ENCODE measurements at regions not wholly inside any gene's neighbourhood (a gene's known extent, or its start where the extent isn't known, plus 50 kb on each side); places are given as distances from the start of the nearest gene placed in this dataset.
"Not testable (repeated sequence)": the region's sequence is repeated elsewhere in the genome, so short reads cannot be mapped to it uniquely, and the experiment has no call there.

- H3K79me2 ChIP-seq (ENCODE audit: insufficient read depth, low read length), result no peaks in the 10 kb centered on the region
- no peak overlapping the region for H3K4me3 ChIP-seq (ENCODE audit: low read depth in 1 of 2, low read length in 2 of 2)
- TF ChIP-seq EZH2 (IDR thresholded peaks at IDR 0.05; ENCODE audit: borderline replicate concordance, low read depth, low read length, severe bottlenecking), result no peak
- DNase-seq (no peak), ATAC-seq (ENCODE audit: insufficient read depth, low read depth) (no peak)
- no peaks in the 10 kb centered on the region for H3K36me3 ChIP-seq (ENCODE audit: insufficient read depth, low read length)
- H3K4me2 ChIP-seq (ENCODE audit: insufficient read depth, low read length), result no peak overlapping the region
- H4K20me1 ChIP-seq (ENCODE audit: insufficient read depth, low read length), result no peaks in the 10 kb centered on the region
- no peak overlapping the region for H2AFZ ChIP-seq (ENCODE audit: low read depth, low read length)
- H3K4me1 ChIP-seq (ENCODE audit: insufficient read depth, low read length), result no peaks in the 10 kb centered on the region
- H3K9ac ChIP-seq (ENCODE audit: low read depth, low read length), result no peak overlapping the region
- H3K9me3 ChIP-seq (ENCODE audit: insufficient read depth, low read length, severe bottlenecking), result no peaks in the 10 kb centered on the region
- no peaks in the 10 kb centered on the region for H3K27me3 ChIP-seq (ENCODE audit: insufficient read depth, low read length, poor library complexity)
- no peak overlapping the region for H3K27ac ChIP-seq (ENCODE audit: low read length)
Measured at GRCh38 chr2:208793434-208793833, 386.8 kb downstream of the PTH2R start.

- ATAC-seq (ENCODE audit: insufficient read depth, low read depth), result no peak
- H3K4me1 ChIP-seq (ENCODE audit: insufficient read depth, low read length), result no peaks in the 10 kb centered on the region
- H3K9me3 ChIP-seq (ENCODE audit: insufficient read depth, low read length, severe bottlenecking), result no peaks in the 10 kb centered on the region
- H3K4me3 ChIP-seq (ENCODE audit: low read depth in 1 of 2, low read length in 2 of 2), result no peak overlapping the region
- no peak overlapping the region for H3K4me2 ChIP-seq (ENCODE audit: insufficient read depth, low read length)
- H3K36me3 ChIP-seq (ENCODE audit: insufficient read depth, low read length), result no peaks in the 10 kb centered on the region
- H4K20me1 ChIP-seq (ENCODE audit: insufficient read depth, low read length), result no peaks in the 10 kb centered on the region
- H3K27ac ChIP-seq (ENCODE audit: low read length), result no peak overlapping the region
- TF ChIP-seq CTCF (IDR thresholded peaks at IDR 0.05; ENCODE audit: borderline replicate concordance, extremely low read depth, low read length, poor library complexity, severe bottlenecking), result no peak
- no peak for TF ChIP-seq EZH2 (IDR thresholded peaks at IDR 0.05; ENCODE audit: borderline replicate concordance, low read depth, low read length, severe bottlenecking)
- H2AFZ ChIP-seq (ENCODE audit: low read depth, low read length), result no peak overlapping the region
- no peaks in the 10 kb centered on the region for H3K79me2 ChIP-seq (ENCODE audit: insufficient read depth, low read length)
- no peak overlapping the region for H3K9ac ChIP-seq (ENCODE audit: low read depth, low read length)
- H3K27me3 ChIP-seq (ENCODE audit: insufficient read depth, low read length, poor library complexity), result no peaks in the 10 kb centered on the region
- no peak for DNase-seq
Measured at GRCh38 chr2:208794288-208794975, 387.8 kb downstream of the PTH2R start.

DNA sequence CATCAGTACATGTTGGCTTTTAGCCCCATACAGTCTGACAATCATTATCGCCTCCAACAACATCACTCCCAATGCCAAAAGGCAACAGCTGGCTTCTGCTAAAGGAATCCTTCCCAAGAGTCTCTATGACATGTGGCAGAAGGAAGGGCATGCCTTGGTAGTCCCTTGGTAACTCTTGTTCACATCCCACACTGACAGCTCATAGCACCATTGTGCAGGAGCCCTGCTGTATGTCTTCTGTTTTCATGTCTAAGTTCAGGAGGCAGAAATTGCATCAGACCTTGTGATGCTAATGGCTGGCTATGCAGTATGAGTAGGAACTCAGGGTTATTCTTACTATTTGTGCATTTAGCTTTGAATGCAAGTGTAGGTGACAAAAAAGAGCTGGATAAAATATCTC, 392.1 kb downstream of the PTH2R start:
- Histone ChIP-seq H3K4me1 (ENCODE audit: insufficient read depth, low read length) (no peaks in the 10 kb centered on the region), H3K36me3 (ENCODE audit: insufficient read depth, low read length) (no peaks in the 10 kb centered on the region), H3K27me3 (ENCODE audit: insufficient read depth, low read length, poor library complexity) (no peaks in the 10 kb centered on the region), H3K79me2 (ENCODE audit: insufficient read depth, low read length) (no peaks in the 10 kb centered on the region), H2AFZ (ENCODE audit: low read depth, low read length) (no peak overlapping the region), H3K4me3 (ENCODE audit: low read depth in 1 of 2, low read length in 2 of 2) (no peak overlapping the region), H3K4me2 (ENCODE audit: insufficient read depth, low read length) (no peak overlapping the region), H3K9ac (ENCODE audit: low read depth, low read length) (no peak overlapping the region), H4K20me1 (ENCODE audit: insufficient read depth, low read length) (no peaks in the 10 kb centered on the region), H3K9me3 (ENCODE audit: insufficient read depth, low read length, severe bottlenecking) (no peaks in the 10 kb centered on the region), H3K27ac (ENCODE audit: low read length) (no peak overlapping the region)
- TF ChIP-seq CTCF (IDR thresholded peaks at IDR 0.05; ENCODE audit: borderline replicate concordance, extremely low read depth, low read length, poor library complexity, severe bottlenecking) (no peak), EZH2 (IDR thresholded peaks at IDR 0.05; ENCODE audit: borderline replicate concordance, low read depth, low read length, severe bottlenecking) (no peak)
- DNase-seq, result no peak
- ATAC-seq (ENCODE audit: insufficient read depth, low read depth), result no peak

DNA sequence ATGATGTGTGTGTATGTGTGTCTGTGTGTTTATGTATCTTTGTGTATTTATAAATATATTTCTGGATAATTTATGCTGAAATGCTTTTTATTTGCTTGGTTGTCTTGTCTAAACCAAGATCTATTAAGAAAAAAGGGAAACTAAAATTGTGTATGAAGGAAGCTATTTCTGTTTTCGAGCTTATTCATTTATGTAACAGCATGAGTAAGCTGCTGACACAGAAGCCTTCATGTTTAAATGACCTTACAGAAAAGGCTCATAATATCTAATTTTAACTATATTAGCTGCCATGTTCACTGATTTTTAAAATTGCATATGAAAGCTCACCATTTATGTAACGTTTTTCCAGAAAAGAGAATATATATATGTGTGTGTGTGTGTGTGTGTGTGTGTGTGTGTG, 392.8 kb downstream of the PTH2R start:
- ATAC-seq (ENCODE audit: insufficient read depth, low read depth), result no peak
- no peaks in the 10 kb centered on the region for H3K36me3 ChIP-seq (ENCODE audit: insufficient read depth, low read length)
- H3K9me3 ChIP-seq (ENCODE audit: insufficient read depth, low read length, severe bottlenecking), result no peaks in the 10 kb centered on the region
- TF ChIP-seq CTCF (IDR thresholded peaks at IDR 0.05; ENCODE audit: borderline replicate concordance, extremely low read depth, low read length, poor library complexity, severe bottlenecking) (no peak), EZH2 (IDR thresholded peaks at IDR 0.05; ENCODE audit: borderline replicate concordance, low read depth, low read length, severe bottlenecking) (no peak)
- H3K27ac ChIP-seq (ENCODE audit: low read length), result no peak overlapping the region
- H3K27me3 ChIP-seq (ENCODE audit: insufficient read depth, low read length, poor library complexity), result no peaks in the 10 kb centered on the region
- H3K79me2 ChIP-seq (ENCODE audit: insufficient read depth, low read length), result no peaks in the 10 kb centered on the region
- H3K4me1 ChIP-seq (ENCODE audit: insufficient read depth, low read length), result no peaks in the 10 kb centered on the region
- H3K9ac ChIP-seq (ENCODE audit: low read depth, low read length), result no peak overlapping the region
- H3K4me3 ChIP-seq (ENCODE audit: low read depth in 1 of 2, low read length in 2 of 2), result no peak overlapping the region
- H3K4me2 ChIP-seq (ENCODE audit: insufficient read depth, low read length), result no peak overlapping the region
- no peaks in the 10 kb centered on the region for H4K20me1 ChIP-seq (ENCODE audit: insufficient read depth, low read length)
- DNase-seq, result no peak
- H2AFZ ChIP-seq (ENCODE audit: low read depth, low read length), result no peak overlapping the region

GRCh38 chr2:208800887-208801286, 394.3 kb downstream of the PTH2R start:
- not testable (repeated sequence) for H3K36me3 ChIP-seq (ENCODE audit: insufficient read depth, low read length); H3K4me2 ChIP-seq (ENCODE audit: insufficient read depth, low read length); H2AFZ ChIP-seq (ENCODE audit: low read depth, low read length); ATAC-seq (ENCODE audit: insufficient read depth, low read depth); H3K27me3 ChIP-seq (ENCODE audit: insufficient read depth, low read length, poor library complexity); H3K4me3 ChIP-seq (ENCODE audit: low read depth in 1 of 2, low read length in 2 of 2); H3K4me1 ChIP-seq (ENCODE audit: insufficient read depth, low read length); H3K79me2 ChIP-seq (ENCODE audit: insufficient read depth, low read length); H4K20me1 ChIP-seq (ENCODE audit: insufficient read depth, low read length); DNase-seq; H3K27ac ChIP-seq (ENCODE audit: low read length); H3K9me3 ChIP-seq (ENCODE audit: insufficient read depth, low read length, severe bottlenecking); H3K9ac ChIP-seq (ENCODE audit: low read depth, low read length)

Data from DND-41 (cell line).